GM12865 (cell line): ENCODE measurements at regions not wholly inside any gene's neighbourhood (a gene's known extent, or its start where the extent isn't known, plus 50 kb on each side); places are given as distances from the start of the nearest gene placed in this dataset.
"Not testable (repeated sequence)": the region's sequence is repeated elsewhere in the genome, so short reads cannot be mapped to it uniquely, and the experiment has no call there.

Experiments
- DNase-seq: peaks from one replicate; pipeline ENCODE4 v3.0.0; 2010; ENCODE audit warnings: low read depth
- H3K4me3 ChIP-seq: 2 replicates; pipeline ENCODE4 v1.5.1; 2011; ENCODE audit warnings: mild to moderate bottlenecking, low read depth, low read length, control low read depth
- CTCF ChIP-seq: IDR thresholded peaks from 2 replicates; pipeline ENCODE4 v1.5.1; 2011; ENCODE audit warnings: low read length, control low read depth, low read depth, inconsistent platforms; ENCODE audit not compliant: insufficient read depth; ENCODE audit errors: missing control alignments

- DNase-seq = no peak
- no peak overlapping the region for H3K4me3 ChIP-seq
- TF ChIP-seq CTCF = no peak
Measured at GRCh38 chr6:98366371-98366770, 468.0 kb upstream of the POU3F2 start.

- no peak overlapping the region for H3K4me3 ChIP-seq
- DNase-seq = no peak
- TF ChIP-seq CTCF = no peak
Measured at GRCh38 chr6:98380589-98380988, 453.8 kb upstream of the POU3F2 start.

GRCh38 chr6:98382246-98382645 lies 452.1 kb upstream of the POU3F2 start:
- no peak overlapping the region for H3K4me3 ChIP-seq
- DNase-seq = no peak
- TF ChIP-seq CTCF = no peak

GRCh38 chr6:98384334-98384733 lies 450.0 kb upstream of the POU3F2 start:
- H3K4me3 ChIP-seq = no peak overlapping the region
- TF ChIP-seq CTCF = no peak
- no peak for DNase-seq

- H3K4me3 ChIP-seq = no peak overlapping the region
- TF ChIP-seq CTCF = no peak
- no peak for DNase-seq
Measured at GRCh38 chr6:98384801-98385200, 449.6 kb upstream of the POU3F2 start.

GRCh38 chr6:98395610-98396166 lies 438.7 kb upstream of the POU3F2 start:
- no peak overlapping the region for H3K4me3 ChIP-seq
- TF ChIP-seq CTCF = no peak
- no peak for DNase-seq

- TF ChIP-seq CTCF = no peak
- no peak overlapping the region for H3K4me3 ChIP-seq
- DNase-seq = no peak
Measured at GRCh38 chr6:98416027-98416426, 418.3 kb upstream of the POU3F2 start.

- not testable (repeated sequence) for H3K4me3 ChIP-seq, DNase-seq
Measured at GRCh38 chr6:98416497-98417158, 417.7 kb upstream of the POU3F2 start.
